ENCODE measurements at regions not wholly inside any gene's neighbourhood (a gene's known extent, or its start where the extent isn't known, plus 50 kb on each side); places are given as distances from the start of the nearest gene placed in this dataset.

GRCh38 chr12:97404543-97404942 is 58.1 kb upstream of the RMST start:
- TF ChIP-seq, protein P1, sequence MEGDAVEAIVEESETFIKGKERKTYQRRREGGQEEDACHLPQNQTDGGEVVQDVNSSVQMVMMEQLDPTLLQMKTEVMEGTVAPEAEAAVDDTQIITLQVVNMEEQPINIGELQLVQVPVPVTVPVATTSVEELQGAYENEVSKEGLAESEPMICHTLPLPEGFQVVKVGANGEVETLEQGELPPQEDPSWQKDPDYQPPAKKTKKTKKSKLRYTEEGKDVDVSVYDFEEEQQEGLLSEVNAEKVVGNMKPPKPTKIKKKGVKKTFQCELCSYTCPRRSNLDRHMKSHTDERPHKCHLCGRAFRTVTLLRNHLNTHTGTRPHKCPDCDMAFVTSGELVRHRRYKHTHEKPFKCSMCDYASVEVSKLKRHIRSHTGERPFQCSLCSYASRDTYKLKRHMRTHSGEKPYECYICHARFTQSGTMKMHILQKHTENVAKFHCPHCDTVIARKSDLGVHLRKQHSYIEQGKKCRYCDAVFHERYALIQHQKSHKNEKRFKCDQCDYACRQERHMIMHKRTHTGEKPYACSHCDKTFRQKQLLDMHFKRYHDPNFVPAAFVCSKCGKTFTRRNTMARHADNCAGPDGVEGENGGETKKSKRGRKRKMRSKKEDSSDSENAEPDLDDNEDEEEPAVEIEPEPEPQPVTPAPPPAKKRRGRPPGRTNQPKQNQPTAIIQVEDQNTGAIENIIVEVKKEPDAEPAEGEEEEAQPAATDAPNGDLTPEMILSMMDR (IDR thresholded peaks at IDR 0.05), result peak; percentile 56
- no peak for TF ChIP-seq FOXJ3 (CRISPR knock-in tag; IDR thresholded peaks at IDR 0.05)
- TF ChIP-seq RFX5 (IDR thresholded peaks at IDR 0.05; ENCODE audit: low read length), result no peak
- TF ChIP-seq JUND (IDR thresholded peaks at IDR 0.05), result no peak
- TF ChIP-seq REST (IDR thresholded peaks at IDR 0.05; ENCODE audit: low read depth, low read length), result no peak
- TF ChIP-seq EP300 (IDR thresholded peaks at IDR 0.05; ENCODE audit: borderline replicate concordance in 1 of 2, low read depth in 1 of 2, low read length in 1 of 2), result no peak
- TF ChIP-seq POLR2AphosphoS5 (IDR thresholded peaks at IDR 0.05; ENCODE audit: low read depth, low read length), result no peak
